ENCODE measurements at regions not wholly inside any gene's neighbourhood (a gene's known extent, or its start where the extent isn't known, plus 50 kb on each side); places are given as distances from the start of the nearest gene placed in this dataset.

GRCh38 chr16:85392756-85393673 lies 220.1 kb upstream of the GSE1 start:
- POLR2A ChIA-PET, result interaction anchor here (0.7 to 1.5 kb wide), 2 partner anchors 55 to 220 kb away, joined by 3 read pairs; partner anchors contain the start of gene GSE1
- H3K27ac ChIP-seq (ENCODE audit: extremely low read length, insufficient read depth, low read length), result no peak overlapping the region
- no peak overlapping the region for H3K9ac ChIP-seq (ENCODE audit: insufficient read depth, low read depth, low read length)
- CTCF ChIA-PET (ENCODE audit: low intra/inter-chr PET ratio, low total read pairs), result interaction anchor here (1.1 to 1.8 kb wide), 7 partner anchors 20 to 325 kb away, joined by 3 to 7 read pairs (median 4); no protein-coding TSS in a partner anchor
- no peak overlapping the region for H3K4me2 ChIP-seq (ENCODE audit: low read depth, low read length)
- FAIRE-seq, result no peak
- no peaks in the 10 kb centered on the region for H3K9me3 ChIP-seq (ENCODE audit: low read length)
- BruUV-seq (replicated peaks), result no TSS peak
- H3K79me2 ChIP-seq (ENCODE audit: insufficient read depth, low read length), result no peaks in the 10 kb centered on the region
- DNase-seq (ENCODE audit: low spot score), result no peak
- intact Hi-C loops (cut with micrococcal nuclease; ENCODE audit: unreplicated experiment) (loop anchor here (10.0 kb wide), 2 partner anchors 222 to 322 kb away; partner anchors contain the start of gene GSE1), in situ Hi-C loops (cut with HindIII; ENCODE audit: extremely low pct_ligation_motif_present, low pct_unique_long_range_greater_than_20kb) (no loop called here)
- H3K4me3 ChIP-seq (replicated peaks in 1 of 3; ENCODE audit: insufficient read depth in 1 of 3, low read depth in 2 of 3, low read length in 3 of 3), result no peak overlapping the region
- H3K36me3 ChIP-seq (replicated peaks in 1 of 2; ENCODE audit: control insufficient read depth in 1 of 2, insufficient read depth in 2 of 2, low read length in 2 of 2), result no peaks in the 10 kb centered on the region
- ATAC-seq, result no peak; the same call in 2 of the 3 replicates
- WGBS (ENCODE audit: low lambda C conversion rate), result 80% methylated on average over 14 of the region's 17 CpGs
- TF ChIP-seq ZNF121 (CRISPR knock-in tag; IDR thresholded peaks at IDR 0.05) (0 out of 2 replicates have a peak, but pooled peaks have one; percentile 26), EED (CRISPR knock-in tag; IDR thresholded peaks at IDR 0.05) (0 out of 2 replicates have a peak, but pooled peaks have one; percentile 31), GMEB1 (CRISPR knock-in tag; IDR thresholded peaks at IDR 0.05; ENCODE audit: borderline replicate concordance) (no peak), ZNF768 (CRISPR knock-in tag; IDR thresholded peaks at IDR 0.05) (0 out of 2 replicates have a peak, but pooled peaks have one; percentile 18), TBX3 (IDR thresholded peaks at IDR 0.05; ENCODE audit: borderline replicate concordance) (no peak), TMF1 (CRISPR knock-in tag; IDR thresholded peaks at IDR 0.05; ENCODE audit: low read depth) (0 out of 2 replicates have a peak, but pooled peaks have one; percentile 36), RXRA (CRISPR knock-in tag; IDR thresholded peaks at IDR 0.05) (peak; percentile 43; the same call in 1 of the 2 replicates)
- H2AFZ ChIP-seq (ENCODE audit: low read length), result no peak overlapping the region
- H3K4me1 ChIP-seq (ENCODE audit: insufficient read depth, low read length), result peaks cover 47% of the 10 kb centered on the region
- peaks cover 12% of the 10 kb centered on the region; the same call in 1 of the 2 replicates for H4K20me1 ChIP-seq (ENCODE audit: insufficient read depth, low read length)
- peaks cover 12 to 30% of the 10 kb centered on the region in 2 experiments; a peak in 4 of 5 replicates for H3K27me3 ChIP-seq (ENCODE audit: control insufficient read depth in 1 of 2, insufficient read depth in 2 of 2, low read length in 2 of 2)
